Activated B cell treated with CpG ODN at 0.5 μM for 24 hours (primary cell): ENCODE measurements at regions not wholly inside any gene's neighbourhood (a gene's known extent, or its start where the extent isn't known, plus 50 kb on each side); places are given as distances from the start of the nearest gene placed in this dataset.

ENCODE experiments used
- ATAC-seq: fragments of 200-7000 bp; cut with Tn5 transposase; one replicate; pipeline ENCODE4 v1.10.0; 2021; ENCODE audit warnings: low read depth, mild to moderate bottlenecking, moderate library complexity
- CTCF ChIA-PET: fragments of 350-600 bp; sonication (Branson Sonifier 250); formaldehyde crosslinking; loops from one replicate; lab custom pipeline; 2021; ENCODE audit warnings: antibody characterized with exemption; lab: Charles Lee
- POLR2A ChIA-PET: fragments of 350-600 bp; sonication (Branson Sonifier 250); formaldehyde crosslinking; loops from one replicate; lab custom pipeline; 2021; ENCODE audit warnings: antibody characterized with exemption; lab: Charles Lee
- DNase-seq: peaks from one replicate; pipeline ENCODE4 v3.0.0; 2022
- H3K27ac Mint-ChIP-seq: one replicate; pipeline ENCODE4 v1.8.0; 2020; ENCODE audit warnings: mixed read lengths
- H3K27me3 Mint-ChIP-seq: one replicate; pipeline ENCODE4 v1.8.0; 2021; ENCODE audit warnings: mixed read lengths
- H3K36me3 Mint-ChIP-seq: one replicate; pipeline ENCODE4 v1.8.0; 2021; ENCODE audit warnings: low read depth, mixed read lengths
- H3K4me1 Mint-ChIP-seq: one replicate; pipeline ENCODE4 v1.8.0; 2021; ENCODE audit warnings: mixed read lengths
- H3K4me3 Mint-ChIP-seq: one replicate; pipeline ENCODE4 v1.8.0; 2020; ENCODE audit warnings: mild to moderate bottlenecking, mixed read lengths
- H3K9me3 Mint-ChIP-seq: one replicate; pipeline ENCODE4 v1.8.0; 2020; ENCODE audit warnings: mixed read lengths
- intact Hi-C: fragments of 100-400 bp; cut with micrococcal nuclease; formaldehyde crosslinking; loops from one replicate; pipeline ENCODE4 v1.15.1; 2024
- TF ChIP-seq, protein P1 (sequence below): fragments of 200-600 bp; IDR thresholded peaks from one replicate; pipeline ENCODE4 v1.8.0; 2022; ENCODE audit warnings: antibody characterized with exemption, mild to moderate bottlenecking

DNA sequence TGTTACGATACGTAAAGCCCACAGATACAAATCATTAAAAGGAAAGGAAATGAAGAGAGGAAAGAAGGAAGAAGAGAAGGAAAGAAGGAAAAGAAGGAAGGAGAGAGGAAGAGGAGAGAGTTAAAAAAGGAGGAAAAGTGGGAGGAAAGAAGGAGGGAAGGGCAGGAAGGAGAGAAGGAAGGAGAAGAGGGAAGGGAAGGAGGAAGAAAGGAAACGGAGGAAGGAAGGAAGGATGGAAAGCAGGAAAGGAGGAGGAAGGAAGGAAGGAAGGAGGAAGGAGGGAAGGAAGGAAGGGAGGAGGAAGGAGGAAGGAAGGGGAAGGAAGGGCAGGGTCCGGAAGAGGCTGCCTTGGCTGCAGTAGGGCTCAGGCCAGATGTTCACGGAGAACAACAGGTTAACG is 95.2 kb downstream of the ENGASE start:
- ChIA-PET POLR2A (no interaction called here), CTCF (no interaction called here)
- no peak for DNase-seq
- H3K36me3 Mint-ChIP-seq: no peaks in the 10 kb centered on the region
- H3K27ac Mint-ChIP-seq: no peak overlapping the region
- TF ChIP-seq, protein P1, sequence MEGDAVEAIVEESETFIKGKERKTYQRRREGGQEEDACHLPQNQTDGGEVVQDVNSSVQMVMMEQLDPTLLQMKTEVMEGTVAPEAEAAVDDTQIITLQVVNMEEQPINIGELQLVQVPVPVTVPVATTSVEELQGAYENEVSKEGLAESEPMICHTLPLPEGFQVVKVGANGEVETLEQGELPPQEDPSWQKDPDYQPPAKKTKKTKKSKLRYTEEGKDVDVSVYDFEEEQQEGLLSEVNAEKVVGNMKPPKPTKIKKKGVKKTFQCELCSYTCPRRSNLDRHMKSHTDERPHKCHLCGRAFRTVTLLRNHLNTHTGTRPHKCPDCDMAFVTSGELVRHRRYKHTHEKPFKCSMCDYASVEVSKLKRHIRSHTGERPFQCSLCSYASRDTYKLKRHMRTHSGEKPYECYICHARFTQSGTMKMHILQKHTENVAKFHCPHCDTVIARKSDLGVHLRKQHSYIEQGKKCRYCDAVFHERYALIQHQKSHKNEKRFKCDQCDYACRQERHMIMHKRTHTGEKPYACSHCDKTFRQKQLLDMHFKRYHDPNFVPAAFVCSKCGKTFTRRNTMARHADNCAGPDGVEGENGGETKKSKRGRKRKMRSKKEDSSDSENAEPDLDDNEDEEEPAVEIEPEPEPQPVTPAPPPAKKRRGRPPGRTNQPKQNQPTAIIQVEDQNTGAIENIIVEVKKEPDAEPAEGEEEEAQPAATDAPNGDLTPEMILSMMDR: no peak
- intact Hi-C loops: no loop called here
- no peaks in the 10 kb centered on the region for H3K4me1 Mint-ChIP-seq
- H3K4me3 Mint-ChIP-seq: no peak overlapping the region
- H3K9me3 Mint-ChIP-seq: no peaks in the 10 kb centered on the region
- no peak for ATAC-seq
- H3K27me3 Mint-ChIP-seq: no peaks in the 10 kb centered on the region

DNA sequence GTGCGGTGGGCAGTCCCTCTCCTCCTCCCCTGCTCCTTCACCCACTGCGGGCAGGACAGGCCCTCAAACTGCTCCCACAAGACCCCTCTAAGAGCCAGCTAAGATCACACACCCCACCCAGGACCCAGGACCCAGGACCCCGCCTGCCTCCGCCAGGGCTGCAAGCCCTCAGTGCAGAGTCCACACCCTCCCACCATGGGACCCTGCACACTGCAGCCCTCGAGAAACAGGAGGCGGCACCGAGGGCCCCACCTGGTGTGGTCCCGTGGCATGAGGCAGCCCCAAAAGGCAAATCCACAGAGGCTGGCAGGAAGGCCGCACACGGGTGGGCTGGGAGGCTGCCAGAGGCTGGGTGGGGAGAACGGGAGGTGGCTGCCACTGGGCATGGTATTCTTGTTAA is 94.7 kb downstream of the ENGASE start:
- no peaks in the 10 kb centered on the region for H3K9me3 Mint-ChIP-seq
- POLR2A ChIA-PET: no interaction called here
- no peak for ATAC-seq

DNA sequence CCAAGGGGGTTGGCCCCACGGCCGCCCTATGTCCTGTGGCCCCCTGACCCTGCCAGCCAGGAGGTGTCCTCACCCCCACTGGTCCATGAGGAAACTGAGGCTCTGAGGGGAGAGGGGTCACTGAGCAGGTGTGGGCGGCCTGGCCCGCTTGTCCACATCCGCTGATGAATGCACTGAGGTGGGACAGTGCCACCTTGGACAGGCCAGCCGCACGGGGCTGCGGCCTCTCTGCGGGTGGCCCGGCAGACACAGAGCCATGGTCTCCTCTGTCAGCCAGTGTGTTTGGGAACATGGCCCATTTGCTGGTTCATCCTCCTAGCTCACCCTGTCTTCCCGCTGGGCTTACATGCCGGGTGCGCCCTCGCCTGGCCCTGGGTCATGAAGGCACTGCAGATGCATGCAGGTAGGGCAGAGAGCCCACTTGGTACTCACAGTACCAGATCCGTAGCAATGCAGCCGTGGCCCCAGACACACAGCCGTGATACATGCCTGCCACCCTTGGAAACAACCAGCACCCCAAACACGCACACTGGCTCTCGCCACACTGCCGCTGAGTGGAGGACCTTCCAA is 93.9 kb downstream of the ENGASE start:
- DNase-seq (no peak), ATAC-seq (no peak)
- TF ChIP-seq, protein P1: no peak
- POLR2A ChIA-PET: no interaction called here
- intact Hi-C loops: no loop called here
- peaks cover 4% of the 10 kb centered on the region for H3K27me3 Mint-ChIP-seq
- CTCF ChIA-PET: no interaction called here
- H3K4me3 Mint-ChIP-seq: no peak overlapping the region
- no peaks in the 10 kb centered on the region for H3K36me3 Mint-ChIP-seq
- H3K27ac Mint-ChIP-seq: no peak overlapping the region
- no peaks in the 10 kb centered on the region for H3K4me1 Mint-ChIP-seq
- no peaks in the 10 kb centered on the region for H3K9me3 Mint-ChIP-seq

More for the DNA sequence above, 94.7 kb downstream of the ENGASE start:
- intact Hi-C loops: no loop called here
- no peak for DNase-seq
- Mint-ChIP-seq H3K27me3 (no peaks in the 10 kb centered on the region), H3K36me3 (no peaks in the 10 kb centered on the region), H3K27ac (no peak overlapping the region), H3K4me1 (no peaks in the 10 kb centered on the region), H3K4me3 (no peak overlapping the region)
- CTCF ChIA-PET: no interaction called here
- TF ChIP-seq, protein P1: no peak

DNA sequence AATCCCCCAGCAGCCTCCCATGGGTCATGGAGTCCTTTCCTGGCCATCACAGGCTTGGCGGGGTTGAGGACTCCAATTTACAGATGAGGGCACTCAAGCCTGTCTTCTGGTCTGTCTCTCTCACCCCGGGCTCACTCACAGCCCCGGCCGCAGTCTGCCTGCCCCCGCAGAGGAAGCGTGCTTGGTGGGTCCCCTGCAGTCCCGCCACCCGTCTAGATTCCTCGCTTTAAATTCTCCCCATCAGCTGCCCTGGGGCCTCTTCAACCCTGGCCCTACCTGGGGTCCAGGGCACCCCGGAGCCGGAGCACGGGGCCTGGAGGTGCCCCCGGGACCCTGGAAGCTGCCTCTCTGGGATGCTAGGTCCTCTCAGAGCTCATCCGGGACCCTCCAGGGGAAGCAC is 92.9 kb downstream of the ENGASE start:
- H3K4me3 Mint-ChIP-seq: no peak overlapping the region
- no peak for DNase-seq
- no peaks in the 10 kb centered on the region for H3K36me3 Mint-ChIP-seq
- H3K27ac Mint-ChIP-seq: no peak overlapping the region
- TF ChIP-seq, protein P1: no peak
- no peak for ATAC-seq
- peaks cover 4% of the 10 kb centered on the region for H3K27me3 Mint-ChIP-seq
- ChIA-PET POLR2A (no interaction called here), CTCF (no interaction called here)
- intact Hi-C loops: no loop called here
- no peaks in the 10 kb centered on the region for H3K9me3 Mint-ChIP-seq
- no peaks in the 10 kb centered on the region for H3K4me1 Mint-ChIP-seq

DNA sequence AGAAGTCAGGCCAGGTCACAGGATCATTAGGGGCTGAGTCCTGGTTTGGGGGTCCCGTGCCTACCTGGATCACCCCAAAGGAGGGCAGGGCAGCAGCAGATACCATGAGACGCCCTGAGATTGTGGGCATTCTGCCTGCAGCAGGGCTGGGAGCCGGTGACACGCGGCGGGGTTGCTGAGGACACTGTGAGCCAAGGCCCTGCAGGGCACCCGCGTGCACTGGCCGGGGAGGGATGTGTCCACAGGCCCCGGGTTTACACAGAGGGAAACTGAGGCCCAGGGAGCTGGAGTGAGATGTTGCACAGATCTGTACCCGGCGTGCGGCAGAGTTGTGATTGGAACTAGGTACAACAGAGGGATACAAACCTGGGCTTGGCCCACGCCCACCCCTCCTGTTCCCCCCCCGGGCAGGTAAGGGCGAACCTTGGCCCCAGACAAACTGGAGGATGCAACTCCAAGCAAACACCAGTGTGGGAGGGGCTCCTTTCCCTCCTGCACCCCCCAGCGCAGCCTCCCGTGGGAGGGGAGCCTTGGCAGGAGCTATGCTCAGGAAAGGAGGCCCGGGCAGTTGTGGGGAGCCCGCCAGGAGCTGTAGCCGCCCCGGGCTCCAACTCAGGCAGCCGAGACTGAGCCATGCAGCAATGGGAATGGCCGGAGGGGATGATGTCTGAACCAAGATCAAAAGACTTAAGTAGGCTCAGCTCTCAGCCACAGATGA is 91.3 kb downstream of the ENGASE start:
- H3K27me3 Mint-ChIP-seq: peaks cover 4% of the 10 kb centered on the region
- ChIA-PET POLR2A (no interaction called here), CTCF (no interaction called here)
- H3K4me3 Mint-ChIP-seq: no peak overlapping the region
- no peaks in the 10 kb centered on the region for H3K4me1 Mint-ChIP-seq
- no peak overlapping the region for H3K27ac Mint-ChIP-seq
- no peaks in the 10 kb centered on the region for H3K36me3 Mint-ChIP-seq
- ATAC-seq: no peak
- TF ChIP-seq, protein P1: no peak
- no peak for DNase-seq
- H3K9me3 Mint-ChIP-seq: no peaks in the 10 kb centered on the region
- intact Hi-C loops: no loop called here
